ENCODE measurements at regions not wholly inside any gene's neighbourhood (a gene's known extent, or its start where the extent isn't known, plus 50 kb on each side); places are given as distances from the start of the nearest gene placed in this dataset.
A peak's percentile ranks its signal among the peaks of the same experiment; 100 is the strongest.
"Not testable (repeated sequence)": the region's sequence is repeated elsewhere in the genome, so short reads cannot be mapped to it uniquely, and the experiment has no call there.

DNA sequence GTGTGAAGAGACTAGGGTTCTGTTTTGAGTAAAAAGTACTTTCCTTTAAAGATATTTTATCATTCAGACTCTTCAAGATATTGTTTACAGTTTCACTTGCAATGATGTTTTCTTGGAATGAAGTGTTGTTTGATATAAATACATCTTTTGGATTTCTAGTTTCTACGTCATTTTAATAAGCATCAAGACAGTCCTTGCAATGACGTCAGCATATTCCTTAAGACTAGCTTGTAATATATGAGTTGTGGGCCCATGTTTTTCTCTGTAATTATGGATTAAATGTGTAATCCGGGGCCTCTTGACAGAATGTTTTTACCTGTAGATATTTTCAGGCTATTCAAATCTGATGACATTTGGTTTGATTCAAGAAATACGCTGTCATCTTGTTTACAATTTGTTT is 66.1 kb downstream of the RBMX2 start:
- DNase-seq: no peak

DNA sequence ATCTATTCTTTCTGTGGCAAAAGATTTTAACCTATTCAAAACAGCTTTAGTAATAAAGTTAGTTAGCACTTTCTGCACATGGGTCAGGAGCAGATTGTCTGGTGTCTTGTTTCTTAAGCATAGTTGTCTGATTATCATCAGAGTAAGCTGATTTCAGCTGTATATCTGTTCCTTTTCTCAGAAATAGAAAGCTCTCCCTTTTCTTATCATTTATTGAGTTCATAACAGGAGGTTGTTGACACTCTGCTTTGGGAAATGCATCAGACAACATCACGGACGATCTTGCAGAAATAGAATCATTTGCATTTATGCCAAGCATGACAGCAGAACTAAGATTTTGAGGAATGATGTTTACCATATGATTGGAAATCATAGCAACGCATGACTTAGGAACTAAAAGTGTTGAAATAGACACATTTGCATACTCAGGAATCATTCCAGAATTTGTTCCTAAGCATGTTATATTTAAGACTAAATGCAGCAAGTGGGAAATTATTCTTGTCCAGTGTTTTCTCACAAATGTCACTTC is 66.7 kb downstream of the RBMX2 start:
- no peak for DNase-seq

- DNase-seq: peak; percentile 58
Measured at GRCh38 chrX:130482871-130483270, 81.1 kb downstream of the RBMX2 start.

DNA sequence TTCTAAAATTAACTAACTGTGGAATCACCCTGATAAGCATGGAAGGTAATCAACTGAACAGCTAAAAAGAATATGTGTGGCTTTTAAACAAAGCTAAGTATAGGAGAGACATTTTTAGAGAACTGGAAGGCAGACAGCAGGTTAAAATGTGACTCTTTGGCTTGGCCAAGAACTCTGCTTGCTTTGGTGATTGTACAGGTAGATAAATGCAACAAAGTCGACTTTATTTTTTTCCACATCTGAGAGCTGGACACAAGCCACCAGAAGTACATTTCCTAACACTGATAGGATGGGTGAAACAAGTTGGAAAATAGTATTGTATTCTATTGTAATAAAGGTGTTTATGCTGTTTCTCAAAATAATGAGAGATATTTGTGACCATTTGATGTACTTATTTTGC is 84.1 kb downstream of the RBMX2 start:
- no peak for DNase-seq

- DNase-seq: not testable (repeated sequence)
Measured at GRCh38 chrX:130495502-130495901, 93.7 kb downstream of the RBMX2 start.

- no peak for DNase-seq
Measured at GRCh38 chrX:130497531-130497930, 95.7 kb downstream of the RBMX2 start.

DNA sequence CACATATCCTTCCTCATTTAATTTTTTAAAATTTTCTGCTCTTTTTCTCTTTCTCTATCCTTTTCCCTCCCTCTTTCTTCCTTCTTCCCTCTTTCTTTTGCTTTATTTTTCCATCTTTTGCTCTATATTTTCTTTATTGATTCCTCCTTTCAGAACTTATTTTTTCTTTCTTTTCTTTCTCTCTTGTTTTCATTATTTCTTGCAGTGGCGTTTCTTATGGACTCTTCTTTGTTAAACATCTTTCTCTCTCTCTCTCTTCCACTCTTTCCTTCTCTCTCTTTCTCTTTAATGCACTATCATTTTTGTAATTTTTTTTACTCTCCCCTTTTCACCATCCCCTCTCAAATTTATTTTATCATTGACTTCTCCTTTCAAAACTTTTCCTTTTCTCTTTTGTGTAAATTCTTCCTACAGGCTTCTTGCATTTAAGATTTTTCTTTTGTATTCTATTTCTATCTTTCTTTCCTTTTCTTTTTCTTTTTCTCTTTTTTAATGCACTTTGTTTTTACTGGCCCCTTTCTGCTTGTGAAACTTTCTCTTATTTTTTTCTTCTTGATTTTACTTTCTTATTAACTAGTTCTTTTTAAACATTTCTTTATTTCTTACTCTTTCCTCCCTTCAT is 97.0 kb downstream of the RBMX2 start:
- DNase-seq: no peak

GRCh38 chrX:130502016-130502570 is 100.3 kb downstream of the RBMX2 start:
- no peak for DNase-seq

DNA sequence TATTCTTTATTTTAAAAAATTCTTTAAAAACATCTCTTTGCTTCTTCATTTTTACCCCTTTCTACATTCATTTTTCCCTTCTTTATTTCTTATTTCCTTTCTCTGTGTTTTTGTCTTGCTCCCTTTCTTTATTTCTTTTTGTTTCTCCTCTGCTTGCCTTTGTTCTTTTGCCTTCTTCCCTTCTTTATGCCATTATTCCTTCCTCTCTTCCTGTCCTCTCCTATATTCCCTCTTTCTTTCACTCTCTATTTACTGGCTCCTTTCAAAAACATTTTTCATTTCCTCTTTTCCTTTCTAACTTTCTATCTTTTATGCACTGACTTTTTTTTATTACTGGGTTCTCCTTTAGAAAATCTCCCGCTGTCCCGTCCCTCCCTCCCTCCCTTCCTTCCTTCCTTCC is 102.2 kb downstream of the RBMX2 start:
- no peak for DNase-seq

GRCh38 chrX:130507015-130507414 is 105.2 kb downstream of the RBMX2 start:
- no peak for DNase-seq

- DNase-seq: not testable (repeated sequence)
Measured at GRCh38 chrX:130512534-130512933, 110.7 kb downstream of the RBMX2 start.

DNA sequence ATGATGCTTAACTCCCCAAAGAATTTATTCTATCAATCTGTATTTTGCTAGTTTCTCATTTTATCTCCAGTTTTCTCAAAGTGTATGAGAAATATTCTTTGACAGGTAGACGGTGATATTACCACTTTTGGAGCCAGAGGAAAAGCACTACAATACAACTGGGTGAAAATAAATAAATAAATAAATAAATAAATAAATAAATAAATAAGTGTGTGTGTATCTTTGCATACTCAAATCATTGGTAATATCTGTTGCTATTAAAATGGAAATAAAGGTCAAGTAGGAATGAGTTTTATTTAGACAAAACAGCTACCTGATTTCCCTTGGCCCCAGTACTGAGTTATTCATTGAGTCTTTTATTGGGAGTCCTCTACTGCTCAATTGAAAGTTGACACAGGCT is 114.3 kb downstream of the RBMX2 start:
- DNase-seq: no peak

- DNase-seq: peak; percentile 87
Measured at GRCh38 chrX:130523460-130524394, 121.9 kb downstream of the RBMX2 start.

GRCh38 chrX:130524476-130525194 is 122.8 kb downstream of the RBMX2 start:
- DNase-seq: no peak

DNA sequence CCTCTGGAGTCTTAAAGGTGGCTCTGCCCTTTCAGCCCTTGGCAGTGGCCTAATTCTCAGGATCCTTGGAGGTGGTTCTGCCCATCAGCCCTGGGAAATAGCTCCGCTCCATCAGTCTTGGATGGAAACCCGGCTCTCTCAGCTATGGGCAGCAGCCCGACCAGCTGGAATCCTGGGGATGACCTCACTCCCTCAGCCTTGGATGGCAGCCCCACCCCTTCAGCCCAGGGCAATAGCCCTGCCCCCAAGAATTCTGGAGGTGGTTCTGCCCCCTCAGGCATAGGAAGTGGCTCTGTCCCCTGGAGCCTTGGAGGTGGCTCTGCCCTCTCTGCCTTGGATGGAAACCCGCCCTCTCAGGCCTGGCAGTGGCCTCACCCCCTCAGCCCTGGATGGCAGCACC is 127.7 kb downstream of the RBMX2 start:
- DNase-seq: no peak

DNA sequence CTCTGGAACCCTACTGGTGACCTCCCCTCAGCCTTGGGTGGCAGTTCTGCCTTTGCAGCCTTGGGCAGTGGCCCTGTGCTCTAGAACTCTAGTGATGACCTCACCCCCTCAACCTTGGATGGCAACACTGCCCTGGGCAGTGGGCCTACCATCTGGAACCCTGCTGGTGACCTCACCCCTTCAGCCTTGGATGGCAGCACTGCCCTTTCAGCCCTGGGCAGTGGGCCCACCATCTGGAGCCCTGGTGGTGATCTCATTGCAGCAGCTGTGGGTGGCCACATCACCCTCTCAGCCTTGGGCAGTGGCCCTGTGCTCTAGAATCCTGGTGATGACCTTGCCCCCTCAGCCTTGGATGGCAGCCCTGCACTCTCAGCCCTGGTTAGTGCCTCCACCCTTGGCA is 129.3 kb downstream of the RBMX2 start:
- DNase-seq: no peak

DNA sequence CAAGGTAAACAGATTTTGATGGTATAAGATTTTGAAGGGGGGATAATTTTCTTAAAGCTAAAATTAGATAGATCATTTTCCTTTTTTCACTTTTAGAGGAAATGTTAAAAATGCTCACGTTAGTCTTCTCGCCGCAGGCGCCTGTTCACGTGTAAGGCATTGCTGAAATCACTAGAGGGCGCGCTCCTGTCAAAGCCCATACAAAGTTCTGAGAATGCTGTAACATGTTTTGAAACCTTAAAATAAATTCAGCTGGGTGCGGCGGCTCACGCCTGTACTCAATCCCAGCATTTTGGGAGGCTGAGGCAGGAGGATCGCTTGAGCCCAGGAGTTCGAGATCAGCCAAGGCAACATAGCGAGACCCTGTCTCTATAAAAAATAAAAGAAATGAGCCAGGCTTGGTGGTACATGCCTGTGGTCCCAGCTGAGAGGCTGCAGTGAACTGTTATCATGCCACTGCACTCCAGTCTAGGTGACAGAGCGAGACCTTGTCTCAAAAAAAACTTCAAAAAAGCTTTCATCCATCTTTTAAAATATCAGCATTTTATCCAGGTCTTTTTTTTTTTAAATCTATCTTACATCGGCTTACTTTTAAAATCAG is 138.0 kb downstream of the RBMX2 start:
- DNase-seq: peak; percentile 63

- DNase-seq: no peak
Measured at GRCh38 chrX:130543603-130544325, 142.0 kb downstream of the RBMX2 start.

DNA sequence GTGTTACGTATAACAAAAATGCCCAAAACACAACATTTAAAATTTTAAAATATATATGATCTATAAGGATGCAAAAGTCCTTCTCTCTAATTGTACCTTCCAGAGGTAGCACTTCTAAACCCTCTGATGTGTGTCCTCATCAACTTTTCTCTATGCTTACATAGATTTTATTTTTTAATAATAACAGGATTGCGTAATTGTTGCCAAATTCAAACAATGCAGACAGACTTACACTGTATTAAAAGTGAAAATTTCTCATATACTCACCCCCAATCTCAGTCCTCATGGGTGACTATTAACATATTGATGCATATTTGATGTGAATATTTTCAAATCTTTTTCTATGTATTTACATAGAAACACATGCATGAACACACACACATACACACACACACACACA is 144.0 kb downstream of the RBMX2 start:
- DNase-seq: no peak

DNA sequence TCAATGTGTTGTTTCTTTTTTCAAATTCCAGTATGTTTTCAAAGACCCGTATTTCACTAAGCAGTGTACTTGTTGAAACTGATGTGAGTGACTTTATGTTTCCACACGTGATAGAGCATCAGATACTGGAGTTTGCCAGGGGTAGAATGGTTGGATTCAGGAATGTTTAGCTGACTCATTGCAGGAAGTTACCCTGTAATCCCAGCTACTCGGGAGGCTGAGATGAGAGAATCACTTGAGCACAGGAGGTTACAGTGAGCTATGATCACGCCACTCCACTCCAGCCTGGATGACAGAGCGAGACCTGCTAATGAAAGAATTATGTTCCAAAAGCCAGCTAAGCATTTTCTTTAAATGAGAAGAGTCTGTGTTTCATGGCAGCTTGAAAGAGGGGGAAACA is 147.6 kb downstream of the RBMX2 start:
- DNase-seq: not testable (repeated sequence)

DNA sequence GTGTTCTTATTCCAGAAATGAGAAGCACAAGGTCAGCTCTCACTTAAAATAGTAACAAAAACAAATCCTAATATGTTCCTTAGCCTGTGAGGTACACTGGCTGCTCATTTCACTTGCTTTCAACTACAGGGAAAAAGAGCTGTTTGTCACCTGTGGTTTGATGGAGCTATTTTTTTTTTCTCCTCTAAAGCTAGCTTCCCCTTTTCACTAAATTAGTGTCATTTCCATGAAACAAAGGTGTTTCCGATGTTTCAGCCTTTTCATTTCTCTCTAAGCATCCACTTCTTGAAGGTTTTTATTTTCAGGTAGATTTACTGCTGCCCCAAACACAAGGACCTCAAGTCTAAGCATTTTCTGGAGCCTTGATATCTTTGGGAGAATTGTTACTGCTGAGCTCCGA is 148.6 kb downstream of the RBMX2 start:
- no peak for DNase-seq
